D721Med (cell line): ENCODE measurements at regions not wholly inside any gene's neighbourhood (a gene's known extent, or its start where the extent isn't known, plus 50 kb on each side); places are given as distances from the start of the nearest gene placed in this dataset.

Experiments
- DNase-seq: peaks from one replicate; pipeline ENCODE4 v3.0.0; 2011; ENCODE audit warnings: low spot score; ENCODE audit not compliant: insufficient read length
- FAIRE-seq: peaks from 2 replicates; lab custom pipeline; 2011; peaks lifted over from hg19 to GRCh38; lab: Jason Lieb, UNC
- TF ChIP-seq, protein P1 (sequence below): IDR thresholded peaks from 2 replicates; pipeline ENCODE4 v1.5.1; 2012; ENCODE audit warnings: mild to moderate bottlenecking, control low read depth; ENCODE audit not compliant: insufficient read depth; ENCODE audit errors: missing control alignments

DNA sequence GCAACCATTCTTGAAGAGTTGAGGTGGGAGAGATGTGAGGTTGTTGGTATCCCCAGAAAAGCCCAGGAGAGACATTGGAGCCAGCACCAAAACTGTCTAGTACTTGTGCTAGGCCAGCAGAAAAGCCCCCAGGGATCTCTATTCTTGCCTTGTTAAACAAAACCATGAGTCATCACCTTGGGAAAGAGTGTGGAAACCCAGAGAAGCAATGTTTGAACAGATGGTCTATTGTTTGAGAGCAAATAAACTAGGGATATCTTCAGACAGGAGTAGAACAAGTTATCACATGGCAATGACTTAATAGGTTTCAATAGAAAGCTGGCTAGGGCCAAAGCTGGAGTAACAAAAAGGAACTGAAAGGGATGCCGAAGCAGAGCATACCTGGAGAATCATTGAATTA, 195.7 kb upstream of the CASK start:
- TF ChIP-seq, protein P1, sequence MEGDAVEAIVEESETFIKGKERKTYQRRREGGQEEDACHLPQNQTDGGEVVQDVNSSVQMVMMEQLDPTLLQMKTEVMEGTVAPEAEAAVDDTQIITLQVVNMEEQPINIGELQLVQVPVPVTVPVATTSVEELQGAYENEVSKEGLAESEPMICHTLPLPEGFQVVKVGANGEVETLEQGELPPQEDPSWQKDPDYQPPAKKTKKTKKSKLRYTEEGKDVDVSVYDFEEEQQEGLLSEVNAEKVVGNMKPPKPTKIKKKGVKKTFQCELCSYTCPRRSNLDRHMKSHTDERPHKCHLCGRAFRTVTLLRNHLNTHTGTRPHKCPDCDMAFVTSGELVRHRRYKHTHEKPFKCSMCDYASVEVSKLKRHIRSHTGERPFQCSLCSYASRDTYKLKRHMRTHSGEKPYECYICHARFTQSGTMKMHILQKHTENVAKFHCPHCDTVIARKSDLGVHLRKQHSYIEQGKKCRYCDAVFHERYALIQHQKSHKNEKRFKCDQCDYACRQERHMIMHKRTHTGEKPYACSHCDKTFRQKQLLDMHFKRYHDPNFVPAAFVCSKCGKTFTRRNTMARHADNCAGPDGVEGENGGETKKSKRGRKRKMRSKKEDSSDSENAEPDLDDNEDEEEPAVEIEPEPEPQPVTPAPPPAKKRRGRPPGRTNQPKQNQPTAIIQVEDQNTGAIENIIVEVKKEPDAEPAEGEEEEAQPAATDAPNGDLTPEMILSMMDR = no peak
- DNase-seq = no peak
- no peak for FAIRE-seq

DNA sequence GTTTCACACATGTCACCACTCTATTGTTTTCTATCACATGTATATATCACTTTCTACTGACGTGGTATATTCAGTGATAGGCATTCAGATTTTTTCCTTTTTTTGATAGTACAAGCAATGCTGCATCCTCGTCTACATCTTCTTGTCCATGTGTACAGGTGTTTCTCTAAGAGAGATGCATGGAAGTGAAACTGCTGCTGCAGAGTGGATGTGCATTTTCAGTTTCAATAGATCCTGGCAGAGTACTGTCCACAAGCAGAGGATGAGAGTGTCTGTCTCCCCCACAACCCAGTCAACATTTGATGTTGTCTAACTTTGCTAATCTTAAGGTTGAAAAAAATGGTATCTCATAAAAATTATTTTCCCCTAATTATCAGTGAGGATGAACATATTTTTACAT, 194.0 kb upstream of the CASK start:
- DNase-seq (no peak), FAIRE-seq (no peak)
- TF ChIP-seq, protein P1 = no peak

DNA sequence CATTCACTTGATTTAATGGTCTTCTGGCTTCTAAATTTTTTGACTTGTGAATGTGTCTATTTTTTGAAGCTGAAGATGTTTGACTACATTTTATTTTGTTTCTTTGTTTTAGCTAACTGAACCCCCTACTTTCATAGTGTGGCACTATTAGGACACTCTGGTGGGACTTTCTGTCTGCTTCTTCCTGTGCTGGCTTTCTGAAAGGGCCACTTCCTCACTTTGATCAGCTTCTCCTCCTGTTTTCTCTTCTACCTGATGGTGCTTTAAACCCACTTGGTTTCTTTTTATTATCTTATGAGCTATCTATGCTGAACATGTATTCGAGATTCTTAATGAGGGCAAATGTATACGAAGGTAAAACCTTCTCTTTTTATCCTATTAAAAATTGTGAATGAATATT, 186.1 kb upstream of the CASK start:
- FAIRE-seq (no peak), DNase-seq (no peak)
- TF ChIP-seq, protein P1 = no peak

DNA sequence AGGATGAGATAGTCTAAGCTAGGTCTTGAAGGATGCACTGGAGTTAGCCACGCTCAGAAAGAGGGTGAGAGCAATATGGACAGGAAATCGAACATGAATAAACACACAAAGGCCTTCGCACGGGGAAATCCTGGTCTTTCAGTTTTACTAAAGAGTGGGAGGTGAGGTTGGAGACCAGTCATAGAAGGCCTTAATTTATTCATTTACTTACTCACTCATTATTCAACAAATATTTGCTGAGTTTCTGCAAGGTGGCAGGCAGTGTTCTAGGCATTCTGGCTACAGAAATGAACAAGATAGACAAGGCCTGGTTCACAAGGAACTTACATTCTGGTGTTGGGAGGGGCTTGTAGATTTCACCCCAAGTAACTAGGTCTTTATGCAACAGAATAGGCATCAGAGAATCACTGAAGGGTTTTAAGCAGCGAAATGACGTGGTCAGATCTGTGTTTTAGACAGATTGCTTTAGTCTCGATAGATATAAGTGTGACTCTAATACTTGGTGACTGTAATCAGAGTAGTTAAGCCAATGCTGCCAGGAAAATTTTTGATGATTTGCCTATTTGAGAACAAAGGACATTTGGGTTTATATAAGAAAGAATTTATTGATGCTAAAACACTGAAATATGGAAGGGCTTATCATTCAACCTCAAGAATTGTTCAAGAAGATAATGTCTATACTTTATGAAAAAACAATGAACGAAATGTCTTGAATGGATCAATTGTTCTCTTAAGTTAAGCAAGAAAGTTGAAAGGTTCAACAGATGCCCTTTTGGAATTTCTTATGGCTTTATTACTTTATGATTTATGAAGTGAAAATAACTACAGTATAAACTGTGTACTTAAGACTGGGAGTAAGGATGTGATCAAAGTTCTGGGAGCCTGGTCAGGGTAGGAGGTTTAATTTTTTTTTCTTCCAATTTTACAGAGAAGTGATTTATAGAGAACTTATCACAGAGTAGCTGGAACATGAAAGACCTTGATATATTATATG, 184.4 kb upstream of the CASK start:
- TF ChIP-seq, protein P1 = no peak
- DNase-seq (no peak), FAIRE-seq (no peak)

DNA sequence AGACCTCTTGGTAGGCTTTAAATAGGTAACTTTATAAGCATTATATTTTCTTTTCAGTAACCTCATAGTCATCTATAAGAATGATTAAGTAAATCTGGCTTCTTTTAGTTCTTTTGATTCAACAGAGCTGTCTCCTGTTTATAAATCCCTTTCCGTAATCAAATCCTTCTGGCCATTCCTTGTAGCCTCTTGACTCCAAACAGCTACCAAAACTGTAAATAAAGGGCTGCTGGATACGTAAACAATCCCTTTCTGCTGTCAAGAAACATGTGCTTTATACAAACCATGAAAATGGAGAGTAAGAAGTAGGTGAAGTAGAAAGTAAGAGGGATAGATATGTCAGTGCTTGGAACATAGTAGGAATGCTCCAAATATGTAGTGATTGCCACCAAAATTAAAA, 183.2 kb upstream of the CASK start:
- DNase-seq (no peak), FAIRE-seq (no peak)
- TF ChIP-seq, protein P1 = no peak

DNA sequence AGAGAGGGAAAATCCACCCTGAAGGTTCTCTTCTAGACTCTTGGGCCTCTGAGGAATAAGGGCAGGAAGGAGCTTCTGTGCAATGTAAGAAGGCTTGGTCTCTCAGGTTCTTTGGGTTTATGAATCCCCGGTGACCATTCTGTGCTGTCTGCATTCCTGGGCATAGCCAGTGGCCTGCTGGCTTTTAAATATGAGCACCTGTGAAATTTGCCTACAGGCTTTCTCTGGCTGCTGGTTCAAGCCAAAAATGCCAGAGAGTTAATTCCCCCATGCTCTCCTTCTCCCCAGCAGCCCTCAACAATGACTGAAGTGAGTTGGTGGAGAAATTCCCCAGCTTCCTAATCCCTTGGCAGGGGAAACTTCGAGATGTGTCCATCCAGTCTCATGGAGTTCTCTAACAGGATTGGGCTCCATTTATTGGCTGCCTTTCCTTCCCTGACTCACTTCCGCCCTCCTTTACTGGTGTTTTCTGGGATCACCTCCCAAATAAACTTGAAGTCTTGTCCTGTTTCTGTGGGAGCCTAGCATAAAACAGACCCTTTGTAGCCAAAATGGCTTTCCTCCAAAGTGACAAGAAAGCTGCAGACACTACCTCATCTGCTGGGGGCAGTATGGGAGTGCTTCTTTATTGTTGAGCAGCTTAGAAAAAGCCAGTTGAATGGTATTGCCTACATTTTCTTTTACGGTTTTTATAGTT, 179.4 kb upstream of the CASK start:
- TF ChIP-seq, protein P1 = no peak
- FAIRE-seq (no peak), DNase-seq (no peak)
